Suppressor macrophage (primary cell): ENCODE measurements at regions not wholly inside any gene's neighbourhood (a gene's known extent, or its start where the extent isn't known, plus 50 kb on each side); places are given as distances from the start of the nearest gene placed in this dataset.
"Not testable (repeated sequence)": the region's sequence is repeated elsewhere in the genome, so short reads cannot be mapped to it uniquely, and the experiment has no call there.

Experiments
- DNase-seq, 4 experiments: peaks; one replicate each; pipeline ENCODE4 v3.0.0-alpha.2; 2020 to 2022

DNA sequence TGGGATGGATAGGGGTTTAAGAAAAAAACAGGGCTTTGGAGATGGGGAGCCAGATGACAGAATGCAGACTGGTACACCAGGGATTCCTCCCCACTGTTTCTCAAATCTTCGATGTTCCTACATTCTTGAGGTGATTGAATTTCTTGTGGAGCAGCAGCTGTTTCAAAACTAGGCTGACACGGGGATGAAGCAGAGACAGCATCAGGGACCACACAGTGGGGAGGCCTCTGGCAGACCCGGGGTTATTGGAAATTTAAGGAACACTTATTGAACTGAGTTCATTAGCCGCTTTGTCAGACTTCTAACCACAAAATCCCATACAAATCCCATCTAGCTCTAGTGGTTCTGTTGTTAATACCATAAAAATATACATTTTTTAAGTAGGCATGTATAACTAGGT is 621.4 kb upstream of the GBE1 start:
- DNase-seq, result no peak

DNA sequence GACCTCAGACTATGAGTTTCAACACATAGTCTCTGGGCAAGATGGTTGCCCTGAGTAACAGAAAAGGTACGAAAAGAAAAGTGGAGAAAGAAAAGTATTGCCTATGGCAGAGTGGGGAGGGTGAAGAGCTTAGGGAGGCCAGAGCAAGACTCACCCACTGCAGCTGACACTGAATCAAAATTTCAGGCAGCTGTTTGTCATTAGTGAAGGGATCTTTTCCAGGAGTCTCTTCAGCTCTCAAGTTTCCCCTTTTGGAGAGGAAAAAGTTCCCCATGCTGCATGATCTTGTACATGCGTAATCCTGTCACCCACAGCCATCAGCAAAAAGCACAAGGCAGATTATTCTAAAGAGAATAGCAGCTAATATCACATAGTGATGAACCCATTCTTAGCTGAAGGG is 616.9 kb upstream of the GBE1 start:
- DNase-seq, result no peak

DNA sequence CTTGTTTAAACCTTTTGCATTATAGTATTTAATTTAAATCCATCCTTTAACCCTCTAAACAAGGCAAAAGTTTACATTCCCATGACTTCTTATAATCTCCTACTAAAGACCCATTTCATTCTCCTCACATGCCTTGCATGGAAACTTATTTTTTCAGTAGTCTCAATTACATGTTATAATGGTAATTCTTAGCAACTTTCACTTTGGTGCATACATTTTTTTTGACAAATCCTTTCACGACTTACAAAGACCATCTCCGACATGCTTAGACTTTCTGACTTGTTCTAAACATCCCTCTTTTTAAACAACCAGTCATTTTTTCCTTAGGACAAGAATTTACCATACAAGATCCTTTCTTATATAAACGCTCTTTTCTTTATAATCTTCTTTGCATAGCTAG is 615.4 kb upstream of the GBE1 start:
- no peak for DNase-seq

DNA sequence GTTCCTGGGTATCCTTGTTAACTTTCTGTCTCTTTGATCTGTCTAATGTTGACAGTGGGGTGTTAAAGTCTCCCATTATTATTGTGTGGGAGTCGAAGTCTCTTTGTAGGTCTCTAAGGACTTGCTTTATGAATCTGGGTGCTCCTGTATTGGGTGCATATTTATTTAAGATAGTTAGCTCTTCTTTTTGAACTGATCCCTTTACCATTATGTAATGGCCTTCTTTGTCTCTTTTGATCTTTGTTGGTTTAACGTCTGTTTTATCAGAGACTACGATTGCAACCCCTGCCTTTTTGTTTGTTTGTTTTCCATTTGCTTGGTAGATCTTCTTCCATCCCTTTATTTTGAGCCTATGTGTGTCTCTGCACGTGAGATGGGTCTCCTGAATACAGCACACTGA is 612.4 kb upstream of the GBE1 start:
- DNase-seq, result not testable (repeated sequence)

DNA sequence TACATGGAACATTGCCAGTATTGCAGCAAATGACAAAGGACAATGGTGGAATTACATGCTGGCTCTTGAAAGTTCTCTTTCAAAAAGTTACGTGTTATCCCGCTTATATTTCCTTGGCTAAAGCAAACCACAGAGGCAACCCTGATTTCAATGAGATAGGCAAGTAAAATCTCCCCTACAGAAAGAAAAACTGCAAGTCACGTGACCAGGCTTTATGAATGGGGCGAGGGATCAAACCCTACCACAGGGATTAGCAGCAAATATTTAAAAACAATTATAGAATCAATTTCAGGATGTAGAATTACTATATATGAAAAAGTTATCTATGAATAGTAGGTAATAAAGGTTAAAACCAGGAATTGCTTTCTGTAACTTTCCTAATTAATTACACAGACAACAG is 603.4 kb upstream of the GBE1 start:
- no peak for DNase-seq

DNA sequence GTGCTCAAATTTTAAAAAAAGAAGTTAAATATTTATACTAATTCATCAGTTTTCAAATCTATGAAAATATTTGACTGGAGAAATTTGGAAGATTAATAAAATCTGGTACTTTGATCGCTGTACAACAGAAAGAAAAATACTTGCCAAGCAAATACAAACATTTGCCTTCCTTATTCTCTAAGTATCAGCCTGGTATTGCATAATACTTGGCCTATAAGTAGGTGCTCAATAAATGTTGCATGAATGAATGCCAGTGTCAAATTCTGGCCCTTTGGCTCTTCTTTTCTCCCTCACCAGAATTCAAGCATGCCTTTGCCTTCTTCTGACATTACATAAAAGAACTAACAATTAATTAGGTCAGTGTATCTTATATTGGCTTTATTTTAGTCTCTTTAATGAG is 601.7 kb upstream of the GBE1 start:
- no peak for DNase-seq

DNA sequence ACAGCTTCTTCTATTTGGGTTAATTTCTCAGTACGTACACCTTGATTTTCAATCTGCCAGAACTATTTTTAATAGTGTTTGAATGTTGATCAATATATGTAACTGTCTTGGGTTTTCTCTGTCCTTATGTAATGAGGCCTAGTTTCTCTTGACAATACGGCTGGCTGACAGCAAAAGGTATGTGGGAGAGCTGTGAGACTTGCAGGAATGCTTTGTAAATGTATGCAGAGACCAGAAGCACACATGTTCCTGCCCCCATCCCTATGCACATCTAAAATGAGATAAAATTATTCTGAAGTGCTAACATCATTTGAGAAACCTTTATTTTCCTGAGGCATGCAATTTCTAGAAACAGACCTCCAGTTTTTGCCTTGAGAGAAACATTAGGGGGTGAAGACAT is 593.8 kb upstream of the GBE1 start:
- DNase-seq, result no peak

DNA sequence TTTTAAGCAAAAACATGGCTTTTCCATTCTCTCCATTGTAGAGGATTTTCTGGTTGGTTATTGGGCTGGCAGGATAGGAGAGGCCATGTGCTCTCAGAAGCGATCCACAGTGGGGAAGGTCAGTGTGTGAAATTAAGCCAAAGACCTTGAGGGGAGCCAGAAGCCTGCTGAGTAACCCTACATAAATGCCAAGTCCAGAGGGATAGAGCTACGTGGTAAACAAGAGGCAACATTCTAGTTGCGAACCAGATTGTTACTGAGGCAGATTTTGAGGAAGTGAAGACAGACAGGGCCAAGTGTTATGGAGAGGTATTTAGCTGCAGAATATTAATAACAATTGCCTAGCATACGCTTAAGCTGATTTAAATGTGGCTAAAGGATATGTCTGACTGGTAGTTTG is 592.8 kb upstream of the GBE1 start:
- no peak for DNase-seq

DNA sequence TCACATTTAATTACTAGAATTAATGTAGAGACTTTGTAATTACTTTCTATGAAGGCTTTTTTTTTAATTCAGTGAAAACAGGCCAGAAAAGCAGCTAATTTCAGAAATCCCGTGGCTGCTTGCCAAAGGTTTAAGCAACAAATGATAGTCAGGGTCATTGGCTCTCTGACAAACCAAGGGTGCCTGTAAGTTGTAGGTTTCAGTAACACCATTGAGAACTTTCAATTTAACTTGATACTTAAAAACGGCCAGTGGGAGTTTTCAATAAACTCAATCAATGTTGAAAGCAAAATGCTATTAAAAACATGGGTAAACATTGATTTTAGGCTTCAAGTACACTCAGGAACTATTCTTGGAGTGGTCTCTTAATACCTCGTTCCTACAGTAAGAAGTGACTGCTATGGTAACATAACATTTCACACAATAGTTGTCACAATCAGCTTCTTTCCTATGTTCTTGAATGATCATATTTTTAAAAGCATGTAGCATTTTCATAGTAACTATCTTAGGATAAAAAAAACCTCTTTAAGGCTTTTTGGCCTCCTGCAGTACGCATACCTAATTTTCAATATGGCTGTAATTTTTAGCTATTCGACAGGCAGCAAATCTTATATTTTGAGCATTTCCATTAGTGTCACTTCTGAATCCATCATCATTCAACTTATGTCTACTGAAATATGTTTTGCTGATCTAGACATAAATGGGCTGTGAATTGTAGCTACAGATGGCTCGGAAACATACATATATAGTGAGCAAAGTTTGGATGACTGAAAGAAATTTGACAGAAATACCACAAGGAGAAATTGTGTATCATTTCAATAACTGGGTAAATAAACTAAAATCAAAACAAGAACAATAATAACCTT is 592.1 kb upstream of the GBE1 start:
- DNase-seq, result no peak

DNA sequence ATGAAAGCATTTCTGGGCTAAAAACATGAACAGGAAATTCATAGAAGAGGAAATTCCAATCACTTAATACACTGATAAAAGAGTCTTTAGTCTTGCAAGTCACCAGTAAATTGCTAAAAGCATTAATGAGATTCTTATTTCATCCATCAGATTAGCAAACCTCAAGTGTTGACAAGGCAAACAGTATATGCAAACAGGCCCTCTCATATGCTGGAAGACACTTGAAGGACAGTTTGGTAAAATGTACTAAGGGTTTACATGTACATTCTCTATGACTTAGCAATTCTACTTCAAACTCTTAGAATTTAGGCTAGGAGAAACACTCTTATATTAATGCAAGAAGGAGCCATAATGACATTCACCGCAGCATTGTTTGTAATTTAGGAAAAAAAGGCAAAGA is 586.1 kb upstream of the GBE1 start:
- DNase-seq, result no peak

DNA sequence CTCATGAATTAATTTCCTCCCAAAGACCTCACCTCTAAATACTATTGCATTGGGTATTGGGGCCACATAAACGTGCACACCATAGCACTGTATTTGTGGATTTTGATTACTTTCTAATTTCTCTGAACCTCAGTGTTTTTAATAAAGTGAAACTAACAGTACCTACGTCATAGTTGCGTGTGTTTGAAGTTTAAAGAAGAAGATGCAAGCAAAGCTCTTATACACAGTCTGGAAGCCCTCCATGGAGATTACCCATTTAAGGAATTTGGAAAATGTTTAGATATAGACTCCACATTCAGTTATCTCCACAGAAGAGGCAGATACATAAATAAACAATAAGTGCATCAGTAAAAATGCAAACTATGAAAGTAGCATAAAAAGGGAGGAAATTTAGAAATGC is 581.1 kb upstream of the GBE1 start:
- no peak for DNase-seq

DNA sequence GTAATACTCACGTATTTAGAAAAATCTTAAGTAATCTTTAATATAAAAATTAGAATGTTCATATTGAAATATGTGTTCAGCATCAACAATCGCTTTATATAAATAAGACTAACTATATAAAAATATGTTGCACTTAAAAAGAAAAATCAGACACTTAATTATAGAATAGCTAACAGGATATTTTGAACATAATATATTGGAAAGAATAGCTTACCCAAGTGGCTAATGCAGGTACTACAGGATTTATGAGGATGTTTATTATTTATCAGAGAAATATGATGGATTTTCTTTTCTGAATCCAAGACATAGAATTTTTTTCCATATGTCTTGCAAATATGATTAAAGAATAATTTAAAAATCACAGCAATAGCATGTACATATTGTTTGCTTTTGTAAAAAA is 567.9 kb upstream of the GBE1 start:
- peak in 2 of 4 experiments; percentile 2 to 4 for DNase-seq

DNA sequence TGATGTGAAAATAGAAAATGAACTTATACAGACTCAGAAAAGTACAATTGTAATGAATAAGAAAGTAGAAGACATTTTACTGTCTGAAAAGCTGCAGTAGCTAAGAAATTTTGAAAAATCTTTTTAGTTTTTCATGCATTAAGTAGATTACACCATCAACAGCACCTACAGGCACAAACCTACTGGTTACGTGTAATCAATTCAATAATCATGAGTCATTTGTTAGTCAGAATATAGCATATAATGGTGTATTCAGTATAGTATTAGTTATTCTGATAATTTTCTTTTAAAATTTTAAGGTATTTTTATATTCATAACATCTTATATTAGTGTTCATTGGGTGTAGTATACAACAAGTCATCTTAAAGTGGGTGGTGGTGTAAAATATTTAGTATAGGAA is 550.5 kb upstream of the GBE1 start:
- DNase-seq, result no peak

DNA sequence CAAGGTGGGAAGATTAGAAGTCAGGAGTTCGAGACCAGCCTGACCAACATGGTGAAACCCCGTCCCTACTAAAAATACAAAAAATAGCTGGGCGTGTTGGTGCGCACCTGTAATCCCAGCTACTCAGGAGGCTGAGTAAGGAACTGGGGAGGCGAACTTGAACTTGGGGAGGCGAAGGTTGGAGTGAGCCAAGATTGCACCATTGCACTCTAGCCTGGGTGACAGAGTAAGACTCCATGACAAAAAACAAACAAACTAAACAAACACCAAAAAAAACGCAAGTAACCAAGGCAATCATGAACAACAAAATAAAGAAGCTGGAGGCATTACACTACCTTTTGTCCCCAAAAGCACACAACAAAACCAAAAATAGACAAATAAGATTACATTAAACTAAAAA is 547.3 kb upstream of the GBE1 start:
- no peak for DNase-seq

DNA sequence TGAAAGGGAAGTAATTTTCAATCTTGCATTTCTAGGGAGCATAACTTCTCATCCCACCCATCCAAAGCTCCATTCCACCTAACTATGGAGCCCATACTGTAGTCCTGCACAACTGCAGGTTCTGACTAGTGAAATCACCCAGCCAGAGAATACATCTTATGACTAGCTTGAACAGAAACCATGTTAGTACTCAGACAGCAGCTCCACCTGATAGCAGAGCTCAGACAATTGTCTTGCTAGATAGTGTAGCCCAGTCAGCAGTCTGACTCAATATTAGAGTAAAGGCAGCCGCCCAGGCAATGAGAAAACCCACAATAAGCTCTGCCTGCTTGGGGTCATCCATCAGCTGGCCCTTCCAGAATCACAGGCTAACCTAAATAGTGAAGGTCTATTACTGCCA is 544.7 kb upstream of the GBE1 start:
- no peak for DNase-seq

DNA sequence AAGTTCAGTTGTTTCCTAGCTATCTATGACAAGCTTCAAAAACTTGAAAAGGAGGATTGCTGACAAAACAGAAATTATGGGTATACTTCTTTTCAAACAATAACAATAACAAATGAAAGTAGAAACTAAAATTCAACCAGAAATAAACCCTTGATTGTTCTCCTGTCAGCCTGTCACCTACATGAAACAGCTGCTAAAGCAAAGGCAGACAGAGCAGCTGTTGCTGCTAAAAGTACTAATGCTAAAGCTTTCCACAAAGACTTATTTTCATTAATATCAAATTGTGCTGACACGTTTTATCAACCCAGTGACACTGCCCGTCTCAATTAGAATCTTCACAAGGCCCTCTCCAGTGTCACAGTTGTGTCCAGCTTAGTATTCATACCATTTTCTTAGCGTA is 533.2 kb upstream of the GBE1 start:
- no peak for DNase-seq

DNA sequence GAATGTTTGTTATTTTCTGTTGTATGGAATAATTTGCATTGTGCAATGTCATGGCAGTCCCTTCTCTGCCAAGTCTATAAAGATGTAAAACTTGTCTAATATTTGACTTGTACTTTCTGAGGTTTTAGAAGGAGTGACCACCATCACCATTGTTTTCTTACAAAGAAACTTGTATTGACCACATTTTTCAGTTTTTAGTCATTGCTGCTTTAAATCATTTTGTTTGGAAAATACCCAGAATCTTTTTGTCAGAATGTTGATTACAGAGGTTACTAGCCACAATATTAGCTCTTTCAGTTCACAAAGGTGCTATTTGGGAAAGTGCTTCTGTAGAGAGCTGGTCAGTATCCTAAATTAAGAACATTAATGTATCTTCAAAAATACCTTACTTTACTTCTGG is 532.4 kb upstream of the GBE1 start:
- no peak for DNase-seq

DNA sequence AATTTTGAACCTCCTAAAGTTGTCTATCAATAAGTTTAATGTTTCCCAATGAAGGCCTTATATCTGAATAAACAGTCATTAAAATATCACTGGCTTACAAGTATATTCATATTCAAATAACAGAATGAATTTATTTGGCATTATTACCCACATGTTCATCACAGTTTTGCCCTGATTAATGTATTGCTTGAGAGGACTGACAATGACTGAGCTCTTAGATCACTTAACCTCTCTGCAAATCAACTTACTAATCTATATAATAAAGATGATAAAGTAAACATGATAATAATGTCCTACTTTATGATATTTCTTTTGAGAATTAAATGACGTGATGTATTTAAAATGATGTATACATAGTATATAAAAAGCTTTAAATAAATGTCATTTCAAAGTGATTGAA is 532.0 kb upstream of the GBE1 start:
- DNase-seq, result no peak

DNA sequence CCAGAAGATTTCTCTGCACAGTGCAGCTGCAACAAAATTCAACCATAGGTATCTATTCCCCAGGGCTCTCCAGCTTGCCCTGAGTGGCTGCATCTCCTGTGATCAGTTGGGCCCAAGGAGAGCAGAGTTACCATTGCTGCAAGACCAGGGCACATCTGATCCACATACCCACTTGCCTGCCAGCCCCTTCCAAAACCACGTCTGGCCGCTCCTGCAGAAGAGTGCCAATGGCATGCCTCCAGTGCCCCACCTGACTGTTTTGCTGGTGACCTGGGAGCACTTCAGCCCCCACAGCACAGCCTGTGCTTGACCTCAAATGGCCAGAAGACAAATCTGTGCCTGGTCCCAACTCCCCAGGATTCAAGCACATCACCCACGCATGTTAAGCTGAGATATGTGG is 526.1 kb upstream of the GBE1 start:
- no peak for DNase-seq

DNA sequence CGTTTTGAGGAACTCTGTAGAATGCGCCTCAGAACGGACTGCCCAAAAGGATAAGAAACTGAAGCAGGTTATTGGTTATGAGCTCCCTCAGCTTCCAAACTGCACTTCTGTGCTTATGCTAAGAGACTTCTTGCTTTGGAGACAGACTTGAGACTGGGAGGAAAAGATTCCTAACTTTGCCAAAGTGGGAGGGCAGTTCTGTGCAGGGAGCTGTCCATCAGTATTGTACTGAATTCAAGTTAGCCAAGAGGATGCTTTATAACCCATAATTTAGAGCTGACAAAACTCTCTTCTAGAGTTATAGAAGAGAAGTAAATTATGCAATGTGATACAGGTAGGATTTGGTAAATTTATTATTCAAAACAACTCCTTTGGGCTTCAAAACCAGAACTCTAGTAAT is 519.8 kb upstream of the GBE1 start:
- no peak for DNase-seq

DNA sequence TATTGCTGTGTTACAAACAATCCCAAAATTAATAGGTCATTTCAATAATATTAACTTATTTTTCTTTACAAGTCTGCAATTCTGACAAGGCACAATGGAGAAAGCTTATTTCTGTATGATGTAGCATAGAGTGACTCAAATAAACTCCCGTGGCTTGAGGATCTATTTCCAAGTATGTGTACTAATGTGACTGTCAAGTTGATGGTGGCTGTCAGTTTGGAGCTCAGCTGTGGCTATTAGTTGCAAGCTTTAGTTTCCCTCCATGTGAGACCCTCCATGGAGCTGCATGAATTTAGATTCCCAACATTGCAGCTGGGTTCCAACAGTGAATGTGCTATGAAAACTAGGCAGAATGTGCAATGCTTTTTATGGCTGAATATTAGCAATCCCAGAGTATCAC is 515.5 kb upstream of the GBE1 start:
- no peak for DNase-seq

DNA sequence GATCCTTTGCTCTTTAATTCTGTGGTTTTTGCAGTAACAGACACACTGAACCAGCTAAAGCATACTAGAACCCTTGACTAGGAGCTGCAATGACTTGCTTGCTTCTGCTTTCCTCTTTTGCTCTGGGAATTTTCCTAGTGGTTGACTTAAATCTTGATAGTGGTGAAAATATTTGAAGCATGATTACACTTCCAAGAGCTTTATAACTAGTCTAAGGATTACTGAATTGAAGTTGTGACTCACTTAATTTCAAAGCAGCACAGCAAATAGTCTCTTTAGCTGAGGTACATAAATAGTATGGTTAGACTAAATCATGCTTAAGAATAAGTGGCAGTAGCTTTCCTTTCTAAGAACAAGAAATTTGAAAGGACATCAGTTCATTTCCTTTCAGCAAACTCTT is 513.5 kb upstream of the GBE1 start:
- DNase-seq, result no peak

DNA sequence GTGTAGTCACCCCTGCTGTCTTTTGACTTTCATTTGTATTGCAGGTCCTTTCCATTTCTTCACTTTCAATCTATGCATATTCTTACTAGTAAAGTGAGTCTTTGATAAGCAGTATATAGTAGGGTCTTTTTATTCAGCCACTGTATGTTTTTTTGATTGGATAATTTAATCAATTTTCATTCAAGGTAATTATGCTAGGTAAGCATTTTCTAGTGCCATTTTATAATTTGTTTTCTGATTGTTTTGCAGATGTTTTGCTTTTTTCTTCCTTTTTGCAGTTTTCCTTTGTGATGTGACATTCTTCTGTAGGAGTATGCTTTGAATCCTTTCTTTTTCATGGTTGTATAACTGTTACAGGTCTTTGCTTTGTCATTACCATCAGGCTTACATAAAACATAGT is 504.3 kb upstream of the GBE1 start:
- DNase-seq, result no peak

DNA sequence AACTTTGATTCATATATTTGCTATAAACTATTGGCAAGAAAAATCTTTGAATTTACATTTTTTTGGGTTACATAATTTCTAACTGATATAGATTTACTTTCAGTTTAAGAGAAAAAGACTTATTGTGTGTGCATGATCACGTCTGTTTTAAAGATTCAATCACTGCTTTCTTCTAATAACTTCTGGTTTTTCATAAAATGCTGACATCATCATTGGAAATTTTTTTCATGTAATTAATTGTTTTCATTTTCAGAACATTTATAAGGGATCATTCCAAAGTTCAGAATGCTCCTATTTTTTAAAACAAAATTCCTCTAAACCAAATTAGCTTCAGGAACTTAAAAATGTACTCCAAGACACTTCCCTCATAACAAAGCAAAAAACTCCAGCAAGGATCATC is 500.7 kb upstream of the GBE1 start:
- no peak for DNase-seq

DNA sequence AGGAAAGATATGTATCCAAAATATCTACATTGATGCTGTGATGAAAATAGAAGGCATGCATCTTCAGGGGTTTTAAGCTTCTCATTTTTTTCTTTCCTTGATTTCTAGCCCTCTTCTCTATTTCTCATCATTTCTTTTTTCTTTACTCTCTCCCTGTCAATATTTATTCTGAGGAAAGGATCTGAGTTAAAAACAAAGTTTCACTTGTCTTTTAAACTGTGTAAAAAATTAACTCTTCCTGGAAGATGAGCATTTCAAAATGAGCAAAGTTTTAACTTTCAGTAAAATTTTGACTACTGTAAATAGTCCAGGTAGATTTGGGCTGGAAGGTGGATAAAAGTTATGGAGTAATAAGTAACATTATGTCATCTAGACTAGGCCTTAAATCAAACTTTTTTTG is 500.2 kb upstream of the GBE1 start:
- no peak for DNase-seq
